NK-92 treated with Interleukin-12 subunit alpha and Interleukin-12 subunit beta, amount 100 ng/mL, for 24 hours (cell line): ENCODE measurements at regions not wholly inside any gene's neighbourhood (a gene's known extent, or its start where the extent isn't known, plus 50 kb on each side); places are given as distances from the start of the nearest gene placed in this dataset.
"Not testable (repeated sequence)": the region's sequence is repeated elsewhere in the genome, so short reads cannot be mapped to it uniquely, and the experiment has no call there.

Experiments
- DNase-seq: peaks from one replicate; lab custom pipeline; 2025; lab: John Stamatoyannopoulos, UW

DNA sequence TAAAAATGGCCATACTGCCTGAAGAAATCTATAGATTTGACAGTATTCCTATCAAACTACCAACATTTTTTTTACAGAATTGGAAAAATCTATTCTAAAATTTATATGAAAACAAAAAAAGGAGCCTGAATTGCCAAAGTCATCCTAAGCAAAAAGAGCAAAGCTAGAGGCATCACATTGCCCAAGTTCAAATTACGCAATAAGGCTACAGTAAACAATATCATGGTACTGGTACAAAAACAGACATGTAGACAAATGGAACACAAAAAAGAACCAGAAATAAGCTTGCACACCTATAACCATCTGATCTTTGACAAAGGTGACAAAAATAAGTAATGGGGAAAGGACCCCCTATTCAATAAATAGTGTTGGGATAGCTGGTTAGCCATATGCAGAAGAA lies 50.2 kb upstream of the THSD7B start:
- no peak for DNase-seq

- no peak for DNase-seq
Measured at GRCh38 chr2:136714452-136714951, 50.8 kb upstream of the THSD7B start.

DNA sequence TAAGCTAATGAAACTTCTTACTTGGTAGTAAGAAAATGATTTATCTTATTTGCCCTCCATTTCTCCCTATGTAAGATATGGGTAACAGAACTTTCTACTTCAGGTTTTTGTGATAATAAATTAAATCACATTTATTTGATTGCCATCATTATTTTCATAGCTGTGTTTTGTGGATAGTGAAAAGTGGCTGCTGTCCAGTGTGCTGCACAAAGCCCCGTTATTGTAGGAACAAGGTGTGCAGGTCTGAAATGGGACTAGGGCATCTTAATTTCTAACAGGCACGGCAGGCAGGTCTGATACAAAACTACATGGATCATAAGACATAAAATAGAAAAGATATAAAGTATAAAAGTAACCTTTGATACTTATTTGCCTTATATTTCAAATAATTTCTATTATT lies 51.6 kb upstream of the THSD7B start:
- no peak for DNase-seq

DNA sequence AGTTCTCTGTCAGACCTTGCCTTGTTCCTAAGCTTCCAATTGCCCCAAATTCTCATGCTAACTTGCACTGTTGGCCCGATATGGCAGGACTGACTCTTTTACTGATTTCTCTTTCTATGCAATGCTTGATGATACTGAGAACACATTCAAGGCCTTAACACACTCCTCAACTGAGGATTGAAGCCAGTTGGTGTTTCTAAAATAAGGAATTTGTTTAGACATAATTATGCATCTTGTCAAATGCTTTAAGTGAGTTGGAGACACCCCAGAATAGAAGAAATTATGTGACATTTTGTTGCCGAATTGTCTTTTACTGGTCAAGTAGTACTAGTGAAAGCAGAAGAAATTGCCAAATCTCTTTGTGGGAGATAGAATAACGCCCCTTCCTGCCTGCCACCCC lies 60.0 kb upstream of the THSD7B start:
- DNase-seq = no peak

DNA sequence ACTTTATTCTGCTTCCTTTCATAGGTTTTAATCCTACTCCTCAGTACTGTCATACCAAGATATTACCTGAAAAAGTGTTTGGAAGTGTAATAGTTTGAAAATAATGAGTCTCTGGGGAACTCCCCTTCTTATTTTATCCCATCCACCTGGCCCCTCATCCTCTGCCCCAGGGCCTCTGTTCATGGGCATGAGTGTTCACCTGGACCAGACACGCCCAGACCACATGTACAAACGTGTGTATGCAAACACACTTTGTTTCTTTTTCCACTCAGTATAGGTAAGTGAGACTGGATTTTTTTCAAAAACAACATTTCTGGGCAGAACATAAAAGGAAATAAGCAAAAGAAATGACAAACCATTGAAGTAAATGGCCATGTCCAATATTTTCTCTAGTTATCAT lies 62.1 kb upstream of the THSD7B start:
- no peak for DNase-seq

DNA sequence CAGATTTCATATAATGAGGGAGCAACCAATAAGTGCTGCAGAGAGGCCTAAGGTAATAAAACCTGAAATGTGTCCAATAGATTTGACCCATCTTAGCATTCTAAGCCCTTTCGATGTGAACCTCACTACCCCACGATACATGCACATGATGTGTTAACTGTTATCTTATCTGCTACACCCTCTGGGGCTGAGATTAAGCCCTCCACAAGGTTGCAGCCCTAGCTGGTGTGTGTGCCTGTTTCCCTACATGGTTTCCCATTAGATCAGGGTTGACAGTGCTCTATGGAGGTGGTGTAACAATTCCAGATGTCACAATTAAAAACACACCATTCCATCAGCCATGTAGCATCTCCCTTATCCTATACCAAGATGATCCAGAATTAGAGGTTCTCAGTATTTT lies 68.9 kb upstream of the THSD7B start:
- no peak for DNase-seq

- DNase-seq = no peak
Measured at GRCh38 chr2:136693966-136694365, 71.4 kb upstream of the THSD7B start.

- DNase-seq = not testable (repeated sequence)
Measured at GRCh38 chr2:136680079-136680478, 85.3 kb upstream of the THSD7B start.

DNA sequence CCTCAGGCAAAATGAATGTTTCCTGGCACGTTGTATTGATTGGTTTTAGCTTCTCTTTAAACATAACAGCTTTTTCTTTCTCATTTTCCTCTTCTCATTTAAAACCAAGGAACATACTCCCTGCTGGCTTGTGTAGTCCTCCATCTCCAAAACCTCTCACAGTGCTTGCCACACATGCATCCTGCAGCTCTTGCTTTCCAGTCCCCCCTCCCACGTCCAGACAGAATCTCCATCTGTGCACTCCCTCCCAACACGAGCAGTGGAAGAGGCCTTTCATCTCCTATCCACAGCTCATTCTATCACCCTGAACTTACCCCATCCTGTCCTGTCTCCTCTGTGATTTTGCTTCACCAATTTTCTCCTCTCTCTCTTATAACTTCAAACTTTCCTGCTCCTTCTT lies 99.6 kb upstream of the THSD7B start:
- DNase-seq = no peak

DNA sequence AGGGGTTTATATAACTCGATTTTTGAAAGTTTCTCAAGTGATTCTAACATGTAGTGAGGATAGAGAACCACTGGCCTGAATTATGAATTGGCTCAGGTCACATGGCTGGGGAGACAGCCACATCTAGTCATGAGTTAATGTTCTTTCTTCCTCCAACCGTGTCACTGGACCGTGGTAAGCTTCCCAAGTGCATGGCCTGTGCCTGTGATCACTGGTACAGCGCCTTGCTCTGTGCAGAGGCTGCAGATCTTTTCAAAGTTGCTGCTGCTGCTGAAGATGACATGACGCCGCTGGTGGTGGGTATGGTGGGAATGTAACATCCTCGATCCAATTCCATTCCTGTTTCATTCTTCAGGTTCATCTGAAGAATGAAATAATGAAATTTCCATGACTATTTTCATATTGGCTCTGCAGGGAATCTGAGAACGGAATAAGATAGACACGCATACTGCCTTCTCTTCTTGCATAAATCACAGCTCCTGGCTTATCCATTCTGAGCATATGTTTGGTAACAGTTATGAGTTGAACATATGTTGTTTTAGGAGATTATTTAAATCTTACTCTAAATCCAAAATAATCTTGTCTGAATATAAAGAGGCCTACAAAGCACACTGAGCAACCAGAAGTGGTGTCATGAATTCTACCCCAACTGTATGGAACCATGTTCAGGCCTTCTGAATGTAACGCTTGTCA lies 100.5 kb upstream of the THSD7B start:
- no peak for DNase-seq

- no peak for DNase-seq
Measured at GRCh38 chr2:136658201-136658600, 107.1 kb upstream of the THSD7B start.

GRCh38 chr2:136653861-136654260 lies 111.5 kb upstream of the THSD7B start:
- no peak for DNase-seq

DNA sequence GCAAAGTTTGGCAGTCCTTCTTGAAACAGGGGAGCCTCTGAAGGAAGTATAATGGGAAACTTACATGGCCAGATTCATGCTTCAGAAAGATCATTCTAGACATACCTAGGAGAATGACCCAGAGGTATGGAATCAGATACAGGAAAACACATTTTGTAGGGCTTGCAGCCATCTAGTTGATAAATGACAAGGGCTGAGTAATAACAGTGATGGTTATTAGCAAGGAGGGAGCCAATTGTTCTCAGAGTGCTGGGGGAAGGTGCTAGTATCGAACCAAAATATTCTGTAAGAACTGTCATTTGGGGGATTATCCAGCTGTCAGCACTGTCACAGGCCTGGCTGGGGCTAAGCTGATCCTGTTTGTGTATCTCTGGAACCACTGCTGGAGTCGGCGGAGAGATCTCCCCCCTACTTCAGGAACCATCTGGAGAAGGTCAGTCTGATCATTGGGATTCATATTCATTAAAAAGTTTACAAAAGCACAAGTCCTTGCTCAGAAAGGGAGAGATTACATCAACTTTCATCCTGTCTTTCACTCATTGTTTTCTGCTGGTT lies 113.8 kb upstream of the THSD7B start:
- DNase-seq = no peak

DNA sequence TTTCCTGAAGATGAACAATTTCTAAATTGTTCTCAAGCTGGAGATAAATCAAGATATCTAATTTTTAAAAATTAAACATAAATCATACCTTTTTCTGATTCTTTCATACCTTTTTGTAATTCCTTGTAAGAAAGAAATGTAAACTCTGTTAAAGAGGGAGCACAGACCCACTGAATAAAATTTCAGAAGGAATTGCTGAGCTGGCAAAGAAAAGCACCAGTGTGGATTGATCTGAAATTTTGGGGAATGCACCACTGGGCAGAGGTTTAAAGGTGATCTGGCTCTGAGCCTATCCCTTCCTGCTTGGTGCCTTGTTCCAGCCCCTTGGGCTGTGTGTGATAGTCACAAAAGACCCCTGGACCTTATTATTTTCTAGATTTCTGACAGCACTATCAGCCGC lies 118.3 kb upstream of the THSD7B start:
- no peak for DNase-seq

GRCh38 chr2:136645236-136645828 lies 120.0 kb upstream of the THSD7B start:
- DNase-seq = no peak

DNA sequence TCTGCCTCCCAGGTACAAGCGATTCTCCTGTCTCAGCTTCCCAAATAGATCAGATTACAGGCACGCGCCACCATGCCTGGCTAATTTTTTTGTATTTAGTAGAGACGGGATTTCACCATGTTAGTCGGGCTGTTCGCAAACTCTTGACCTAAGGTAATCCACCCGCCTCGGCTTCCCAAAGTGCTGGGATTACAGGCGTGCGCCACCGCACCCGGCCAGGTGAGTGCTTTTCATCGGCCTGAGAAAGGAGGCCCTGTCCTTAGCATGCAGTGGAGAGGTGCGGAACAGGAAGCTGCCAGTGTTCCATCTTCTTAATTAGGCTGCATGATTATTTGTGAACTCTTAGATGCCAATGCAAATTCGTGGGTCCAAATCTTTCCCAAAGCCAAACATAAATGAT lies 125.7 kb upstream of the THSD7B start:
- DNase-seq = no peak

GRCh38 chr2:136638193-136638592 lies 127.2 kb upstream of the THSD7B start:
- no peak for DNase-seq

DNA sequence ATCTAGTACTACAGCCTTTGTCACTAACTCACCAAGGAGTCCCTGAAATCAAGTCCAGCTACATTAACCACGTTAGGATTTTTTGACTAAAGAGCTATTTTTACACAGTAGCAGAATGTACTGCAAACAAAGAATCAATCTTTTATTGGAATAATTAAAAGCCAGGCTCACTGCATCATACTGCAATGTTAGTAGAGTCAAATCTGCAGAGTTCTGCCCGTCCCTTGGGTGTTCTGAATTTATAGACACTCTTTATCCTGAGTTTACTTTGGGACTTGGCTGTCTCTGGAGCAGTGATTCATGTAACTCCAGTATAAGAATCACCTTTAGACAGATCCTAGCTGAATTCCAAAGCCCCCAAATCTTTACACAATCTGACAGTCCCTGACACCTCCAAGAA lies 127.9 kb upstream of the THSD7B start:
- DNase-seq = no peak

GRCh38 chr2:136628490-136628889 lies 136.9 kb upstream of the THSD7B start:
- no peak for DNase-seq

DNA sequence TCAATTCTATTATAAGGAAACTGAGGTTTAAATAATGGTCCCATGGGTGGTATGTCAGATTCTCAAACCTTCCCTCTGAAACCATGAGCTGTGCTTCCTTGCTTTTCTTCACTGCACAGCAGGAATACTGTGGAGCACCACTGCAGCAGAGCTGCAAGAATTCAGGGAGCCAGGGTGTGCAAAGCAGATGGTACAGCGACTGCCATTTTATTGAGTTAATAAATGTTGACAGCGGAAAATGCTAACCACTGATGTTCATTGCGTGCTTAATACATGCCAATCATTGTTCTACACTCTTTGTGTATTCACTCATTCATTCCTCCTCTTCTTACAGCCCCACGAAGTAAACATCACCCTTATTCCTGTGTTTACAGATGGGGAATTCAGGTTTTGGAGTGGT lies 152.2 kb upstream of the THSD7B start:
- no peak for DNase-seq

DNA sequence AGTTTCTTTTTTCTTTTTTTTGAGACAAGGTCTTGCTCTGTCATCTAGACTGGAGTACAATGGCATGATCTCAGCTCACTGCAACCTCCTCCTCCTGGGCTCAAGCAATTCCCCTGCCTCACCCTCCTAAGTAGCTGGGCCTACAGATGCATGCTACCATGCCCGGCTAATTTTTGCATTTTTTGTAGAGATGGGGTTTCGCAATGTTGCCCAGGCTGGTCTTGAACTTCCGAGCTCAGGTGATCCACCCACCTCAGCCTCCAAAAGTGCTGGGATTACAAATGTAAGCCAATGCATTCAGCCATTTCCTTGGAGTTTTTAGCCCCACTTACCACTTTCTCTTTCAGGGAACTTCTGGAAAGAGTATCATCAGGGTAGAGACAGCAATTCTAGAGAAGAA lies 153.3 kb upstream of the THSD7B start:
- no peak for DNase-seq

GRCh38 chr2:136611451-136611850 lies 153.9 kb upstream of the THSD7B start:
- DNase-seq = no peak

DNA sequence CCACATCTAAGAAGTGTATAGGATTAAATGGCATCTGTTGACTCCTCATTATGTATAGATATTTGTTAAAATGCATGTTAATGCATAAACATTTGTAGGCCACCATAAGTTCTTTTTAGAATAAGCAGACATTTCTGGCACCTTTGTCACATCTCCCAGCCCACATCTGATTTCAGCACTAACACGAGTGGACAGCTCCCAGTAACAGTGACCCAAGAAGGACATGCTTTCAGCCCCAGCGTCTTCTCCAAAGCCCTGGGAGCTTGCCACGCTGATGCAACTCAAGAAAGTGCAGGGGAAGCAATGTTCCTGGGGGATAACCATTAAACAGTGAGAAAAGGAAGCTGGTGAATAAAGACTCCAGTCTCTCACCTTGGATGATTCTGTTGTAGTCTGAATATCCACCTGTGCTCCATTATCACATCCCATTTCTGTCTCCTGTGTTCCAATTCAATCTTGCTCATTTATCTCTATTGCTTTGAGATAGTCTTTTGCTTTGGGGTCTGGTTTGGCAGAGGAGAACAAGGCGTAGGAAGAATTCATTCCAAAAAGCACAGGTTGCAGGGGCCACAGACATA lies 182.6 kb upstream of the THSD7B start:
- DNase-seq = no peak
